HG03025 (cell line): ENCODE measurements at regions not wholly inside any gene's neighbourhood (a gene's known extent, or its start where the extent isn't known, plus 50 kb on each side); places are given as distances from the start of the nearest gene placed in this dataset.
"Not testable (repeated sequence)": the region's sequence is repeated elsewhere in the genome, so short reads cannot be mapped to it uniquely, and the experiment has no call there.

ENCODE experiments used
- ATAC-seq: cut with Tn5 transposase; IDR thresholded peaks from one replicate; pipeline ENCODE4 v1.9.1; 2021; ENCODE audit warnings: mild to moderate bottlenecking, moderate library complexity; ENCODE audit not compliant: unreplicated experiment, low FRiP score

DNA sequence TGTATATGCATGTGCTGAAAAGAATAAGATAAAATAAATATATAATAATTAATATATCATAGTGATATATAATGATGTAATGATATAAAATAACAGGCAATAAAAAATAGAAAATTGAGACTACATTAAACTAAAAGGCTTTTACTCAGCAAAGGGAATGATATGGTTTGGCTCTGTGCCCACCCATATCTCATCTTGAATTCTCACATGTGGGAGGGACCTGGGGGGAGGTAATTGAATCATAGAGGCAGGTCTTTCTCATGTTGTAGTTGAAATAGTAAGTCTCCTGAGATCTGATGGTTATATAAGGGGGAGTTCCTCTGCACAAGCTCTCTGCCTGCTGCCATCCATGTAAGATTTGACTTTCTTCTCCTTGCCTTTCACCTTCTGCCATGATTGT lies 1550.9 kb upstream of the CDH6 start:
- no peak for ATAC-seq

DNA sequence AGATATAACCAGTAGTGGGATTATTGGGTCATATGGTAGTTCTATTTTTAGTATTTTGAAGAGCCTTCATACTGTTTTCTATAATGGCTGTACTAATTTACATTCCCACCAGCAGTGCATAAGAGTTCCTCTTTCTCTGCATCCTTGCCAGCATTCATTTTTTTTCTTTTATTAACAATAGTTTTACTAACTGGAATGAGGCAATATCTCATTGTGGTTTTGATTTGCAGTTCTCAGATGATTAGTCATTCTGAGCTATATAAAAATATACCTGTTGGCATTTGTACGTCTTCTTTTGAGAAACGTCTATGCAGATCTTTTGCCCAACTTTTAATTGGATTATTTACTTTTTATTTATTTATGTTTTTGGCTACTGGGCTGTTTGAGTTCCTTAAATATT lies 1579.3 kb upstream of the CDH6 start:
- ATAC-seq = no peak

DNA sequence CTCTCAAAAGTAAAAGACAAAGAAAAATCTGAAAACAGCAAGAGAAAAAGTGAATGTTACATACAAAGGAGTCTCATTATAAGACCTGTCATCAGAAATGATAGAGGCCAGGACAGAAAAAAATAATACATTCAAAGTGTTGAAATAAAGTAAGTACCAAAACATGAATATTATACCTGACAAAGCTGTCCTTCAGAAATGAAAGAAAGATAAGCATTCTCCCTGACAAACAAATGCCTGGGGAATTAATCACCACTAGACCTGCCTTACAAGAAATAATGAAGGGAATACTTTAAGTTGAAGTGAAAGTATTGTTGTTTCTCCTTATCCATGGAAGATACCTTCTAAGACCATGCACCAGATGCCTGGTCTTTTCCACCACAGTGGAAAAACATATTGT lies 1605.2 kb upstream of the CDH6 start:
- no peak for ATAC-seq

GRCh38 chr5:29587832-29588231 lies 1605.7 kb upstream of the CDH6 start:
- no peak for ATAC-seq

GRCh38 chr5:29568028-29568427 lies 1625.5 kb upstream of the CDH6 start:
- no peak for ATAC-seq

- ATAC-seq = no peak
These were observed 1631.9 kb upstream of the CDH6 start for GRCh38 chr5:29561564-29561963.

GRCh38 chr5:29550523-29550922 lies 1643.0 kb upstream of the CDH6 start:
- no peak for ATAC-seq

- no peak for ATAC-seq
These were observed 1645.2 kb upstream of the CDH6 start for GRCh38 chr5:29548262-29548661.

DNA sequence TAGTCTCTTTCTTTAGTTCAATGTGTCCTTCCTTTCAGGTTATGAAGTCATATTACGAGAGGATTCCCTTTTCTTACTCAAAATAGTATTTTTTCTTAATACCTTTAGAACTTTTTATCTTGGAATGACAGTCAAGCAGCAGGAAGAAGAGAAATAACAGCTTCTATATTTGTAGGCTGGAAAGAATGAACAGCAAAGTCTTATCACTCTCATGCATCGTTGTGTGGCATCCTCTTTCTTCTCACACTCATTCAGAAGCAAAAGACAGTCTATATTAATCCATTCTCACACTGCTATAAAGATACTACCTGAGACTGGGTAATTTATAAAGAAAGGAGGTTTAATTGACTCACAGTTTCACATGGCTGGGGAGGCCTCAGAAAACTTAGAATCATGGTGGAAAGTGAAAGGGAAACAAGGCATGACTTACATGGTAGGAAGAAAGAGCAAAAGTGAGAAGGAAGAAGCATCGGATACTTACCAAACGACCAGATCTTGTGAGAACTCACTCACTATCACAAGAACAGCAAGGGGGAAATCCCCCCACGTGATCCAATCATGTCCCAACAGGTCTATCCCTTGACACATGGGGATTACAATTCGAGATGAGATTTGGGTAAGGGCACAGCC lies 1646.1 kb upstream of the CDH6 start:
- ATAC-seq = no peak

DNA sequence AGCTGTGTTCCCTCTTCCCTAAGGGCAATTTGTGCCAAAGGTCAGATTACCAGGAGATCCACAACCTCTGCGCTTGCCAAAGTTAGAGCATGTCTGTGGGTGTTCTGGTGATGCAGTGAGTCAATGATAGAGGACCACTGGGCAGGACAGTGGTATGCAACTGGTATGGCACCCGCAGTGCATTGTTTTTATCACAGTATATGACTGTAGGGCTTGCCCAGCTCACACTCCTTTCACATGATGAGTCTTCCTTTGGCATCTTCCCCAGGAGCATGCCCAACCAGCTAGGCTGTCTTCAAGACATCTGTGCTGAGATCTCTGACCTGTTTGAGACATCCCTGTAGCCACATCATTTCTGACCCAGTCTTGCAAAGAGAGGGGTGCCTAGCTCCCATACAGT lies 1650.0 kb upstream of the CDH6 start:
- no peak for ATAC-seq

- no peak for ATAC-seq
These were observed 1669.3 kb upstream of the CDH6 start for GRCh38 chr5:29524227-29524626.

DNA sequence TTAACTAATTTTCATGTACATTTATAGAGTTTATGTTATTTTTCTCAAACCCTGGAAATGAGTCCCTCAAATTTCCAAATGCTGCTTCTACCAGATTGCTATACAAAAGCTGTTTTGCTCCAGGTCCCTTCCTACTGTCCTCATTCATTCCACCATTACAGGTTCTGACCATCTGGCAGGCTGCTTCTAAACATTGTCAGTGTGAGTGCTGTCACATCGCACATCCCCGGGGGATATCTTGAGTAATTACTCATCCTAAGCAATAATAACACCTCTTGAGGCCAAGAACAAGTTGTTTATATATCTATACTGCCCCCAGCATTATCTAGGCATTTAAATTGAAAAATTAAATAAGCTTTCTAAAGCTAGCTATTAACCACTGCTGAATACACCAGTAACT lies 1675.3 kb upstream of the CDH6 start:
- ATAC-seq = no peak

DNA sequence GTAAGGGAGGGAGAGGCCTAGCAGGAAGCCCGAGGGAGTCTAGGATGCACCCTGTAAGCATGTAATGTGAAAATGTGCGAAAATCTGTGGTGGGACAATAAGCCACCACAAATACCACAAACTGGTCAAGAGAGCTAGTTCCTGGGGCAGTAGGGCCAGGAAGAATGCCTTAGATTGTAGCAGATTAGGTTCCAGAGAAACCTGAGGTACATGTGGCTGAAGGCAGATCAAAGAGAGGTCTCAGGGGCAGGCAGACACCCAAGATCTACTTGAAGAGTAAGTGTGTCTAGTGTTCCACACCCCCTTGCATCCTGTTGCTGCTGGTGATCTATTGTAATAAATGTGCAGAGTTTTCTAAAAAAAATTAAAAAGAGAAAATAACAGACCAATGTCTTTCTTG lies 1677.3 kb upstream of the CDH6 start:
- no peak for ATAC-seq

- ATAC-seq = no peak
These were observed 1685.4 kb upstream of the CDH6 start for GRCh38 chr5:29508131-29508530.

- ATAC-seq = no peak
These were observed 1689.1 kb upstream of the CDH6 start for GRCh38 chr5:29504411-29504810.

- ATAC-seq = no peak
These were observed 1694.6 kb upstream of the CDH6 start for GRCh38 chr5:29498860-29499259.

DNA sequence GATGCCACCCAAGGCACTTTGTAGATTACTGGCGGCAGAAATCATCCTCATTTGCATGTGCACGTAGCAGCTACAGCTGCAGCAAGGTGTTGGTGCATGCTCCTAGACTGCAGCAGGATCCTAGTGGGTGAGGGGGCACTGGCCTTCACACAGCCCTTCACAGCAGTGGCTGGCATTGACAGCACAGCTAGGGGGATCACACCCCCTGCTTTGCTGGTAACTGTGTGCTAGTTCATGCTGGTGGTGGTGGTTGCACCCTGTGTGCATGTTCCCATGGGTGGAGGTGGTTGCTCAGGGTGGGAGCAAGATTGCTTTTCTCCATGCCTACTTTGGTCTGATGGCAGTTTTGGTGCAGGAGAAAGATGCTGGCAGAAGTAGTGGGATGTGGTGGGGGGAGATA lies 1695.1 kb upstream of the CDH6 start:
- no peak for ATAC-seq

GRCh38 chr5:29485333-29485732 lies 1708.2 kb upstream of the CDH6 start:
- no peak for ATAC-seq

DNA sequence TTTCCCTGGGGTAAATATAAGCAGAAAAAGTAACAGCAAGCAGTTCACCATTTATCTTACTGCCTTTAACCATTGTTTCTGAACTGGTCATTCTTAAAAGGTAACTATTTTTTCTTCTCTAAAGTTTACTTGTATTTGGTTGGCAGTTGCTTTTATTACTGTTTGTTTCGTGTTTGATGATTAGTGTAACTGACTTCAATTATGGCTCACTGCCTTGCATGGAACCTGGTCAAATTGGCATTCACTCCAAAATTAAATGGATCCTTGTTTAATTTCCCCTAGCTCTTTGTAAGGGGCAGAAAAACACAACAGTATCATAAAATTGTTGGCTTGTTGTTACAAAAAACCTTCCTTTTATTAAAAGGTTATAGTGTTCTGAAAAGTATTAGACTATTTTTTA lies 1723.9 kb upstream of the CDH6 start:
- ATAC-seq = no peak

- ATAC-seq = no peak
These were observed 1731.2 kb upstream of the CDH6 start for GRCh38 chr5:29462241-29462640.

DNA sequence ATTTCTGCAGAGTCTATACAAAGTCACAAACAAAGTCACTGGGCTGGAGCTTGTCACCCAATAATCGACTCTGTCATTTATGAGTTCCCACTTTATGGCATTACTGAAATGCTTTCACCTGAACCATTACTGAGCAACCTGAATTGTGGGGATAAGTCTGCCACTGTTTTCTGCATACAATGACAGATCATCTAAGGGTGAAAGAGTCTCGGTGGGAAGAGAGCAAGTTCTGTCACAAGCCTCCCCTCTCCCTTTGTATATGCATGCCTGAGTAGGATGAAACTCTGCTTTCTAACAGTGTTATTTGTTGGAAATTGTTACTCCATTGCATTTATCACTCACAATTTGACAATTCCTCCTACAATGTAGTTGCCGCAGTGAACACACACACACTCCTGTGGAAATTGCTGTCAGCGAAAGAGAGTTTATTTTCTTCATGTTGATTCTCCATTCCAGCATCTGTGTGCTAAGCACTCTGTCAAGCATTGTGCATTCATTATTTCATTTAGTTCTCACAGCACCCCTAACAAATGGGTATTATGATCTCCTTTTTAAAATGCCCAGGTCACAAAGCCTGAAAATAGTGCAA lies 1732.4 kb upstream of the CDH6 start:
- ATAC-seq = no peak

DNA sequence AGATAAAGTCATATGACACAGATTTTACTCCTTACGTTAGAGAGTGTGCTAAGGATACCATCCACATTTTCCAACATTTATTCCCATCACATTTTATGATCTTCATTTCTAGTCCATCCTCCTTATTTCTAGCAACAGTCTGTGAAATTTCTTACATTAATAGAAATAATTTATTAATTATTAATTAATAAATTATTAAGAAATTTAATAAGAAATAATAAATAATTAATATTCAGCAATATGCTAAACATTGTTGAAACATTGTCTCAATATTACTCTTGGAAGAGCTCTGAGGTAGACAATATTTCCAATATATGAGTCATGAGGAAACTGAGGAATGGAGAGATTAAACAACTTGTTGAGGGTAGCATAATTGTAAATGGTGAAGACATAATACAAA lies 1742.5 kb upstream of the CDH6 start:
- ATAC-seq = not testable (repeated sequence)

DNA sequence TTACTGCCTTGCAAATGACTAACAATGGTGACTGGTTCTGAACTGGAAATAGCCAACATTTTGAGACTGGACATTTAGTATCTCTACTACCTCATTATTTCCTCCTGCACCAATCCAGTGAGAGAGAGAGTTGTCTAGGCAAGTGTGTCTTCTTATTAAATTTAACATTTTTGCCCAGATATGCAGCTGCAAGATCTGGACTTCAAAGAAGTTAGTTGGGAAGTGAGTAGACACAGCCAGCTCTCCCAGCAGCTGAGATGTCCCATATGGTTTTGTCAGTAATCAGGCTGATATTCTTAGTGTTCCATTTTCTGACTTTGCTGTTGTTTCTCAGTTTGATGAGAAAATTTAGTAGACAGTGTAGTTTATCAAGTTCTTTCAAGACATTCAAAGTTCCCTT lies 1778.8 kb upstream of the CDH6 start:
- no peak for ATAC-seq
